Vagina (tissue), 2 donors: ENCODE measurements at regions not wholly inside any gene's neighbourhood (a gene's known extent, or its start where the extent isn't known, plus 50 kb on each side); places are given as distances from the start of the nearest gene placed in this dataset.
"Not testable (repeated sequence)": the region's sequence is repeated elsewhere in the genome, so short reads cannot be mapped to it uniquely, and the experiment has no call there.

Source experiments
- POLR2AphosphoS5 ChIP-seq, 2 donors: sonication (generic); formaldehyde crosslinking; IDR thresholded peaks; one replicate each; pipeline ENCODE4 v1.9.0; 2017; ENCODE audit warnings: antibody characterized with exemption in 2 of 2, mild to moderate bottlenecking in 2 of 2, low read depth in 1 of 2; ENCODE audit not compliant: insufficient read depth in 1 of 2
- TF ChIP-seq, protein P1 (sequence below), 3 experiments: fragments of 450-650 bp in 2 of 3; fragments of 200-600 bp in 1 of 3; sonication (generic) in 1 of 3; IDR thresholded peaks; one replicate each; pipeline ENCODE4 v1.5.1; 2017 to 2019; ENCODE audit warnings: antibody characterized with exemption in 3 of 3, mild to moderate bottlenecking in 2 of 3, moderate library complexity in 2 of 3

DNA sequence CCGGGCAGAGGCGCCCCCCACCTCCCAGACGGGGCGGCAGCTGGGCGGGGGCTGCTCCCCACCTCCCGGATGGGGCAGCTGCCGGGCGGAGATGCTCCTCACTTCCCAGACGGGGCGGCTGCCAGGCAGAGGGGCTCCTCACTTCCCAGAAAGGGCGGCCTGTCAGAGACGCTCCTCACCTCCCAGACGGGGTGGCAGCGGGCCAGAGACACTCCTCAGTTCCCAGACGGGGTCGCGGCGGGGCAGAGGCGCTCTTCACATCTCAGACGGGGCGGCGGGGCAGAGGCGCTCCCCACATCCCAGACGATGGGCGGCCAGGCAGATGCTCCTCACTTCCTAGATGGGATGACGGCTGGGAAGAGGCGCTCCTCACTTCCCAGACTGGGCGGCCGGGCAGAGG lies 1337.9 kb downstream of the BRINP3 start:
- TF ChIP-seq, protein P1, sequence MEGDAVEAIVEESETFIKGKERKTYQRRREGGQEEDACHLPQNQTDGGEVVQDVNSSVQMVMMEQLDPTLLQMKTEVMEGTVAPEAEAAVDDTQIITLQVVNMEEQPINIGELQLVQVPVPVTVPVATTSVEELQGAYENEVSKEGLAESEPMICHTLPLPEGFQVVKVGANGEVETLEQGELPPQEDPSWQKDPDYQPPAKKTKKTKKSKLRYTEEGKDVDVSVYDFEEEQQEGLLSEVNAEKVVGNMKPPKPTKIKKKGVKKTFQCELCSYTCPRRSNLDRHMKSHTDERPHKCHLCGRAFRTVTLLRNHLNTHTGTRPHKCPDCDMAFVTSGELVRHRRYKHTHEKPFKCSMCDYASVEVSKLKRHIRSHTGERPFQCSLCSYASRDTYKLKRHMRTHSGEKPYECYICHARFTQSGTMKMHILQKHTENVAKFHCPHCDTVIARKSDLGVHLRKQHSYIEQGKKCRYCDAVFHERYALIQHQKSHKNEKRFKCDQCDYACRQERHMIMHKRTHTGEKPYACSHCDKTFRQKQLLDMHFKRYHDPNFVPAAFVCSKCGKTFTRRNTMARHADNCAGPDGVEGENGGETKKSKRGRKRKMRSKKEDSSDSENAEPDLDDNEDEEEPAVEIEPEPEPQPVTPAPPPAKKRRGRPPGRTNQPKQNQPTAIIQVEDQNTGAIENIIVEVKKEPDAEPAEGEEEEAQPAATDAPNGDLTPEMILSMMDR (IDR thresholded peaks at IDR 0.05), result not testable (repeated sequence)
- not testable (repeated sequence) for TF ChIP-seq POLR2AphosphoS5 (IDR thresholded peaks at IDR 0.05; ENCODE audit: insufficient read depth in 1 of 2, low read depth in 1 of 2)
